NT2/D1 (cell line): ENCODE measurements at regions not wholly inside any gene's neighbourhood (a gene's known extent, or its start where the extent isn't known, plus 50 kb on each side); places are given as distances from the start of the nearest gene placed in this dataset.

Experiments used
- DNase-seq: peaks from one replicate; pipeline ENCODE4 v3.0.0-alpha.2; 2011; ENCODE audit warnings: low read depth, low spot score
- H3K27me3 ChIP-seq: 2 replicates; pipeline ENCODE4 v1.6.0; 2011; ENCODE audit warnings: mild to moderate bottlenecking; ENCODE audit not compliant: insufficient read length, insufficient read depth
- H3K36me3 ChIP-seq: 2 replicates; pipeline ENCODE4 v1.6.1; 2011; ENCODE audit warnings: mild to moderate bottlenecking, low read length, mixed read lengths; ENCODE audit not compliant: insufficient read depth, insufficient read length
- H3K4me1 ChIP-seq: 2 replicates; pipeline ENCODE4 v1.5.1; 2011; ENCODE audit not compliant: insufficient read depth, insufficient read length
- H3K4me3 ChIP-seq: 2 replicates; pipeline ENCODE4 v1.5.1; 2011; ENCODE audit warnings: low read depth; ENCODE audit not compliant: insufficient read length
- H3K9ac ChIP-seq: 2 replicates; pipeline ENCODE4 v1.6.0; 2011; ENCODE audit warnings: low read depth; ENCODE audit not compliant: insufficient read length
- H3K9me3 ChIP-seq: 2 replicates; pipeline ENCODE4 v1.5.1; 2011; ENCODE audit warnings: mild to moderate bottlenecking, low read length; ENCODE audit not compliant: insufficient read depth
- SUZ12 ChIP-seq: IDR thresholded peaks from 2 replicates; pipeline ENCODE4 v1.6.1; 2011; ENCODE audit not compliant: insufficient read length, insufficient read depth; ENCODE audit errors: extremely low read depth
- YY1 ChIP-seq: IDR thresholded peaks from 2 replicates; pipeline ENCODE4 v1.6.1; 2011; ENCODE audit not compliant: insufficient read length, insufficient read depth
- ZNF274 ChIP-seq: IDR thresholded peaks from 2 replicates; pipeline ENCODE4 v1.6.1; 2011; ENCODE audit warnings: mild to moderate bottlenecking, low read depth, low read length

GRCh38 chr2:857081-857480 is 93.6 kb upstream of the SNTG2 start:
- Histone ChIP-seq H3K9me3 (no peaks in the 10 kb centered on the region), H3K36me3 (no peaks in the 10 kb centered on the region), H3K4me1 (no peaks in the 10 kb centered on the region), H3K27me3 (no peaks in the 10 kb centered on the region), H3K4me3 (no peak overlapping the region), H3K9ac (no peak overlapping the region)
- no peak for DNase-seq
- TF ChIP-seq SUZ12: no peak

- Histone ChIP-seq H3K36me3 (no peaks in the 10 kb centered on the region), H3K9ac (no peak overlapping the region), H3K4me3 (no peak overlapping the region), H3K9me3 (no peaks in the 10 kb centered on the region), H3K27me3 (no peaks in the 10 kb centered on the region), H3K4me1 (no peaks in the 10 kb centered on the region)
- no peak for DNase-seq
- TF ChIP-seq YY1: no peak
- no peak for TF ChIP-seq ZNF274
- no peak for TF ChIP-seq SUZ12
Measured at GRCh38 chr2:856456-856855, 94.2 kb upstream of the SNTG2 start.

- no peak overlapping the region for H3K4me3 ChIP-seq
Measured at GRCh38 chr2:856041-856440, 94.6 kb upstream of the SNTG2 start.

GRCh38 chr2:855177-855576 is 95.5 kb upstream of the SNTG2 start:
- no peak overlapping the region for H3K9ac ChIP-seq
- no peak for DNase-seq
- no peaks in the 10 kb centered on the region for H3K4me1 ChIP-seq
- no peaks in the 10 kb centered on the region for H3K9me3 ChIP-seq
- no peaks in the 10 kb centered on the region for H3K27me3 ChIP-seq
- TF ChIP-seq YY1: no peak
- no peak for TF ChIP-seq ZNF274
- TF ChIP-seq SUZ12: no peak
- no peak overlapping the region for H3K4me3 ChIP-seq
- no peaks in the 10 kb centered on the region for H3K36me3 ChIP-seq

More at GRCh38 chr2:856041-856440, 94.6 kb upstream of the SNTG2 start:
- H3K9ac ChIP-seq: no peak overlapping the region
- no peaks in the 10 kb centered on the region for H3K27me3 ChIP-seq
- TF ChIP-seq YY1: no peak
- TF ChIP-seq SUZ12: no peak
- TF ChIP-seq ZNF274: no peak
- DNase-seq: no peak
- no peaks in the 10 kb centered on the region for H3K36me3 ChIP-seq
- no peaks in the 10 kb centered on the region for H3K9me3 ChIP-seq
- H3K4me1 ChIP-seq: no peaks in the 10 kb centered on the region

GRCh38 chr2:854460-854859 is 96.2 kb upstream of the SNTG2 start:
- H3K9ac ChIP-seq: no peak overlapping the region
- TF ChIP-seq SUZ12 (no peak), YY1 (no peak), ZNF274 (no peak)
- H3K36me3 ChIP-seq: no peaks in the 10 kb centered on the region
- no peak overlapping the region for H3K4me3 ChIP-seq
- no peaks in the 10 kb centered on the region for H3K4me1 ChIP-seq
- no peaks in the 10 kb centered on the region for H3K9me3 ChIP-seq
- H3K27me3 ChIP-seq: no peaks in the 10 kb centered on the region
- peak; percentile 51 for DNase-seq

GRCh38 chr2:853203-853870 is 97.3 kb upstream of the SNTG2 start:
- Histone ChIP-seq H3K9ac (no peak overlapping the region), H3K9me3 (no peaks in the 10 kb centered on the region), H3K4me3 (no peak overlapping the region), H3K4me1 (no peaks in the 10 kb centered on the region), H3K36me3 (no peaks in the 10 kb centered on the region), H3K27me3 (no peaks in the 10 kb centered on the region)
- no peak for DNase-seq
- no peak for TF ChIP-seq SUZ12

- no peak for DNase-seq
- H3K27me3 ChIP-seq: no peaks in the 10 kb centered on the region
- H3K9ac ChIP-seq: no peak overlapping the region
- H3K4me1 ChIP-seq: no peaks in the 10 kb centered on the region
- no peaks in the 10 kb centered on the region for H3K9me3 ChIP-seq
- TF ChIP-seq YY1 (no peak), SUZ12 (no peak), ZNF274 (no peak)
- no peak overlapping the region for H3K4me3 ChIP-seq
- H3K36me3 ChIP-seq: no peaks in the 10 kb centered on the region
Measured at GRCh38 chr2:852168-852567, 98.5 kb upstream of the SNTG2 start.

GRCh38 chr2:851680-852079 is 99.0 kb upstream of the SNTG2 start:
- H3K4me3 ChIP-seq: no peak overlapping the region
- TF ChIP-seq YY1: no peak
- no peak for TF ChIP-seq ZNF274
- no peak for TF ChIP-seq SUZ12
- DNase-seq: no peak
- no peaks in the 10 kb centered on the region for H3K27me3 ChIP-seq
- H3K4me1 ChIP-seq: no peaks in the 10 kb centered on the region
- no peak overlapping the region for H3K9ac ChIP-seq
- H3K9me3 ChIP-seq: no peaks in the 10 kb centered on the region
- no peaks in the 10 kb centered on the region for H3K36me3 ChIP-seq
